DND-41 (cell line): ENCODE measurements at regions not wholly inside any gene's neighbourhood (a gene's known extent, or its start where the extent isn't known, plus 50 kb on each side); places are given as distances from the start of the nearest gene placed in this dataset.

Source experiments
- EZH2 ChIP-seq: IDR thresholded peaks from 3 replicates; pipeline ENCODE4 v1.6.1; 2012; ENCODE audit warnings: borderline replicate concordance, low read depth, mild to moderate bottlenecking, moderate library complexity, low read length, inconsistent platforms; ENCODE audit not compliant: severe bottlenecking
- TF ChIP-seq, protein P1 (sequence below): IDR thresholded peaks from 2 replicates; pipeline ENCODE4 v1.5.1; 2012; ENCODE audit warnings: borderline replicate concordance, low read length, moderate library complexity, mild to moderate bottlenecking; ENCODE audit not compliant: poor library complexity, severe bottlenecking; ENCODE audit errors: extremely low read depth

DNA sequence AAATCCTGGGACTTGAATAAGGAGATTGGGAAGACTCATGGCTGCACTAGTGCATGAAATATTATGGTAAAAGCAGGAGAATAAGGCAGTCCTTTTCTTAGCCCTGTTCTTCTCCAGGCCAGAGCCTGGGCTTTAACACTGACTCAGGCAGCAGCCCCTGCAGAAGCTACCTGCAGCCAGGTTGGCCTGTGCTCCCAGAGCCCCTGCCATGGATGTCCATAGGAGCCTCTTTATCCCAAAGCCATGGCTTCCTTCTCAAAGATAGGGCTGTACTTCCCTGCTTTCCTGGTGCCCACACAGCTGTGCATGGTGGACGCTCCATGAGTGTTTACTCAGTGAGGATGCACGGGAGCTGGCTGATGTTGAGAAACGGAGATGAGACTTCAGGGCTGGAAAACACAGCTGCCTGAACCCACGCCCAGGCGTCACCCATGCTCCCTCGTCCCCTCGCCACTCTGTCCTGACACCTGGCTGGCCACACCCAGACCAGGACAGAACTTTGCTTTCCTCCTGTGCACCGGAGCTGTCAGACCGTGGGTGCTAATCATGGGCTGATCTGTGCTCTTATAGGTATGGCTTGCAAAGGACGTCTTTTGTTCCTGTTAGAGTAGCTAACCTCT lies 135.5 kb downstream of the GLI2 start:
- no peak for TF ChIP-seq EZH2
- TF ChIP-seq, protein P1, sequence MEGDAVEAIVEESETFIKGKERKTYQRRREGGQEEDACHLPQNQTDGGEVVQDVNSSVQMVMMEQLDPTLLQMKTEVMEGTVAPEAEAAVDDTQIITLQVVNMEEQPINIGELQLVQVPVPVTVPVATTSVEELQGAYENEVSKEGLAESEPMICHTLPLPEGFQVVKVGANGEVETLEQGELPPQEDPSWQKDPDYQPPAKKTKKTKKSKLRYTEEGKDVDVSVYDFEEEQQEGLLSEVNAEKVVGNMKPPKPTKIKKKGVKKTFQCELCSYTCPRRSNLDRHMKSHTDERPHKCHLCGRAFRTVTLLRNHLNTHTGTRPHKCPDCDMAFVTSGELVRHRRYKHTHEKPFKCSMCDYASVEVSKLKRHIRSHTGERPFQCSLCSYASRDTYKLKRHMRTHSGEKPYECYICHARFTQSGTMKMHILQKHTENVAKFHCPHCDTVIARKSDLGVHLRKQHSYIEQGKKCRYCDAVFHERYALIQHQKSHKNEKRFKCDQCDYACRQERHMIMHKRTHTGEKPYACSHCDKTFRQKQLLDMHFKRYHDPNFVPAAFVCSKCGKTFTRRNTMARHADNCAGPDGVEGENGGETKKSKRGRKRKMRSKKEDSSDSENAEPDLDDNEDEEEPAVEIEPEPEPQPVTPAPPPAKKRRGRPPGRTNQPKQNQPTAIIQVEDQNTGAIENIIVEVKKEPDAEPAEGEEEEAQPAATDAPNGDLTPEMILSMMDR, result no peak
